HCT116 (cell line): ENCODE measurements at regions not wholly inside any gene's neighbourhood (a gene's known extent, or its start where the extent isn't known, plus 50 kb on each side); places are given as distances from the start of the nearest gene placed in this dataset.

Experiments
- ATAC-seq: fragments of 200-7000 bp; cut with Tn5 transposase; 2 replicates; pipeline ENCODE4 v1.9.1; 2020; ENCODE audit warnings: mild to moderate bottlenecking, moderate library complexity
- BruUV-seq: library from RNA; stranded (reverse); fragments of 400-500 nt; replicated peaks from 2 replicates; lab custom pipeline; 2021; lab: Mats Ljungman, UMichigan
- CTCF ChIA-PET: fragments of 300-600 bp; sonication (Branson Sonifier 250); formaldehyde crosslinking; loops from one replicate; lab custom pipeline; 2021; ENCODE audit warnings: antibody characterized with exemption; lab: Charles Lee
- POLR2A ChIA-PET: fragments of 300-600, 350-600 bp; sonication (Branson Sonifier 250); formaldehyde crosslinking; loops from one replicate; lab custom pipeline; 2021; ENCODE audit warnings: antibody characterized with exemption; lab: Charles Lee
- RAD21 ChIA-PET, 2 experiments: fragments of 300-600 bp; sonication (Branson Sonifier 250); formaldehyde crosslinking; loops; one replicate each; lab custom pipeline; 2023; ENCODE audit warnings: low total read pairs in 2 of 2; ENCODE audit not compliant: uncharacterized antibody in 2 of 2, unreplicated experiment in 2 of 2, low non-redundant PET in 1 of 2; lab: Charles Lee
- DNase-seq: peaks from one replicate; pipeline ENCODE4 v3.0.0-alpha.2; 2010; ENCODE audit warnings: low read depth, low spot score
- H2AFZ ChIP-seq: fragments of 200-600 bp; shearing (Covaris generic), sonication (generic); 2 replicates; pipeline ENCODE4 v1.6.1; 2017; ENCODE audit warnings: low read depth, mixed run types, mixed read lengths, antibody characterized with exemption, low read length; ENCODE audit not compliant: poor library complexity, severe bottlenecking
- H3K27ac ChIP-seq: 2 replicates; pipeline ENCODE4 v1.5.1; 2012; ENCODE audit warnings: low read depth, low read length
- H3K27me3 ChIP-seq: fragments of 200-600 bp; sonication (generic); 2 replicates; pipeline ENCODE4 v1.6.1; 2016; ENCODE audit warnings: mixed run types, low read length, mixed read lengths; ENCODE audit not compliant: insufficient read depth
- H3K36me3 ChIP-seq, 2 experiments: fragments of 200-500 bp in 1 of 2; fragments of 200-600 bp in 1 of 2; sonication (Bioruptor generic) in 1 of 2; sonication (generic) in 1 of 2; 2 replicates each; pipeline versions ENCODE4 v1.5.1 to v1.6.1; 2014 to 2016; ENCODE audit warnings: low read length in 2 of 2, inconsistent platforms in 1 of 2, mixed read lengths in 1 of 2, mixed run types in 1 of 2; ENCODE audit not compliant: insufficient read depth in 2 of 2, control insufficient read depth in 1 of 2
- H3K4me1 ChIP-seq, 2 experiments: fragments of 200-600 bp in 1 of 2; sonication (generic) in 1 of 2; 2 replicates each; pipeline versions ENCODE4 v1.5.1 to v1.6.1; 2012 to 2017; ENCODE audit warnings: low read length in 2 of 2, inconsistent platforms in 1 of 2, mild to moderate bottlenecking in 1 of 2, mixed read lengths in 1 of 2, mixed run types in 1 of 2, moderate library complexity in 1 of 2; ENCODE audit not compliant: insufficient read depth in 2 of 2, control insufficient read depth in 1 of 2
- H3K4me2 ChIP-seq: fragments of 200-600 bp; sonication (generic); 2 replicates; pipeline ENCODE4 v1.6.1; 2017; ENCODE audit warnings: mixed run types, low read length, mixed read lengths
- H3K4me3 ChIP-seq, 2 experiments: fragments of 200-600 bp in 1 of 2; sonication (generic) in 1 of 2; replicated peaks in 1 of 2; 2 replicates each; pipeline ENCODE4 v1.5.1; 2011 to 2016; ENCODE audit warnings: low read length in 2 of 2, control low read depth in 1 of 2, low read depth in 1 of 2, mild to moderate bottlenecking in 1 of 2, mixed read lengths in 1 of 2, mixed run types in 1 of 2
- H3K79me2 ChIP-seq: fragments of 200-600 bp; sonication (generic); 2 replicates; pipeline ENCODE4 v1.6.1; 2017; ENCODE audit warnings: mild to moderate bottlenecking, mixed run types, low read length, moderate library complexity, mixed read lengths; ENCODE audit not compliant: insufficient read depth
- H3K9ac ChIP-seq: fragments of 200-600 bp; sonication (generic); 2 replicates; pipeline ENCODE4 v1.6.1; 2016; ENCODE audit warnings: low read length, mixed read lengths
- H3K9me2 ChIP-seq: fragments of 200-600 bp; sonication (generic), shearing (Covaris generic); 2 replicates; pipeline ENCODE4 v1.6.1; 2017; ENCODE audit warnings: mixed run types, mild to moderate bottlenecking, moderate library complexity; ENCODE audit not compliant: insufficient read depth
- H3K9me3 ChIP-seq, 2 experiments: fragments of 200-500 bp in 1 of 2; fragments of 200-600 bp in 1 of 2; sonication (Bioruptor generic) in 1 of 2; sonication (generic) in 1 of 2; 2 replicates each; pipeline ENCODE4 v1.6.1; 2014 to 2017; ENCODE audit warnings: low read length in 2 of 2, mixed read lengths in 2 of 2, inconsistent platforms in 1 of 2, low read depth in 1 of 2, mild to moderate bottlenecking in 1 of 2, mixed run types in 1 of 2, moderate library complexity in 1 of 2; ENCODE audit not compliant: control insufficient read depth in 1 of 2, insufficient read depth in 1 of 2
- H4K20me1 ChIP-seq: fragments of 200-600 bp; sonication (generic), shearing (Covaris generic); 2 replicates; pipeline ENCODE4 v1.6.1; 2017; ENCODE audit warnings: mixed run types, mild to moderate bottlenecking, moderate library complexity; ENCODE audit not compliant: insufficient read depth
- CBX3 ChIP-seq: IDR thresholded peaks from 2 replicates; pipeline ENCODE4 v1.6.1; 2012; ENCODE audit warnings: low read depth
- CEBPB ChIP-seq: IDR thresholded peaks from 2 replicates; pipeline ENCODE4 v1.6.1; 2012; ENCODE audit warnings: low read depth
- EGR1 ChIP-seq: IDR thresholded peaks from 2 replicates; pipeline ENCODE4 v1.6.1; 2012; ENCODE audit warnings: low read depth
- ELF1 ChIP-seq: IDR thresholded peaks from 2 replicates; pipeline ENCODE4 v1.6.1; 2012; ENCODE audit warnings: low read depth, borderline replicate concordance
- EZH2 ChIP-seq: fragments of 200-600 bp; sonication (generic); IDR thresholded peaks from 2 replicates; pipeline ENCODE4 v1.6.1; 2017; ENCODE audit warnings: antibody characterized with exemption, mixed run types
- FOSL1 ChIP-seq: IDR thresholded peaks from 2 replicates; pipeline ENCODE4 v1.6.1; 2012; ENCODE audit warnings: low read depth
- JUND ChIP-seq: IDR thresholded peaks from 2 replicates; pipeline ENCODE4 v1.6.1; 2012
- POLR2A ChIP-seq: IDR thresholded peaks from 2 replicates; pipeline ENCODE4 v1.7.0; 2011; ENCODE audit warnings: borderline replicate concordance; ENCODE audit not compliant: insufficient read depth, insufficient read length; ENCODE audit errors: extremely low read depth
- POLR2AphosphoS5 ChIP-seq: IDR thresholded peaks from 2 replicates; pipeline ENCODE4 v1.6.1; 2011; ENCODE audit warnings: mild to moderate bottlenecking, low read depth, low read length, moderate library complexity
- RAD21 ChIP-seq: IDR thresholded peaks from 2 replicates; pipeline ENCODE4 v1.6.1; 2012; ENCODE audit warnings: low read depth, mild to moderate bottlenecking
- SIN3A ChIP-seq: IDR thresholded peaks from 2 replicates; pipeline ENCODE4 v1.6.1; 2012; ENCODE audit warnings: low read depth
- SP1 ChIP-seq: IDR thresholded peaks from 2 replicates; pipeline ENCODE4 v1.6.1; 2012; ENCODE audit warnings: low read depth
- TCF7L2 ChIP-seq: IDR thresholded peaks from 2 replicates; pipeline ENCODE4 v1.7.0; 2011; ENCODE audit warnings: borderline replicate concordance, inconsistent platforms; ENCODE audit not compliant: insufficient read depth, insufficient read length; ENCODE audit errors: extremely low read depth
- YY1 ChIP-seq: IDR thresholded peaks from 2 replicates; pipeline ENCODE4 v1.6.1; 2011; ENCODE audit warnings: low read length, low read depth, moderate library complexity, mild to moderate bottlenecking; ENCODE audit not compliant: insufficient replicate concordance; ENCODE audit errors: extremely low read depth
- ZFX ChIP-seq: fragments of 450-650 bp; IDR thresholded peaks from 2 replicates; pipeline ENCODE4 v1.6.1; 2017
- ZNF274 ChIP-seq: fragments of 200-500 bp; sonication (Bioruptor generic); IDR thresholded peaks from 2 replicates; pipeline ENCODE4 v1.6.1; 2014; ENCODE audit warnings: mild to moderate bottlenecking, low read depth, low read length, inconsistent platforms
- intact Hi-C: fragments of 100-400 bp; cut with micrococcal nuclease; formaldehyde crosslinking; loops from 2 replicates; pipeline ENCODE4 v1.10.0; 2022
- TF ChIP-seq, protein P1 (sequence below): IDR thresholded peaks from 2 replicates; pipeline ENCODE4 v1.6.1; 2012
- TF ChIP-seq, protein P2 (sequence below): IDR thresholded peaks from 2 replicates; pipeline ENCODE4 v1.6.1; 2011; ENCODE audit warnings: mild to moderate bottlenecking, low read length, moderate library complexity; ENCODE audit not compliant: insufficient replicate concordance; ENCODE audit errors: extremely low read depth
- TF ChIP-seq, protein P3 (sequence below), 3 experiments: fragments of 200-600 bp in 1 of 3; sonication (generic) in 1 of 3; IDR thresholded peaks in 2 of 3; conservative IDR thresholded peaks in 1 of 3; 2 replicates each; pipeline ENCODE4 v1.5.1; 2012 to 2017; ENCODE audit warnings: low read depth in 2 of 3, low read length in 2 of 3, antibody characterized with exemption in 1 of 3, borderline replicate concordance in 1 of 3, control low read depth in 1 of 3, mild to moderate bottlenecking in 1 of 3, mixed read lengths in 1 of 3, mixed run types in 1 of 3, moderate library complexity in 1 of 3; ENCODE audit not compliant: insufficient read depth in 1 of 3
- TF ChIP-seq, protein P4 (sequence below): IDR thresholded peaks from 2 replicates; pipeline ENCODE4 v1.6.1; 2012; ENCODE audit warnings: low read depth

DNA sequence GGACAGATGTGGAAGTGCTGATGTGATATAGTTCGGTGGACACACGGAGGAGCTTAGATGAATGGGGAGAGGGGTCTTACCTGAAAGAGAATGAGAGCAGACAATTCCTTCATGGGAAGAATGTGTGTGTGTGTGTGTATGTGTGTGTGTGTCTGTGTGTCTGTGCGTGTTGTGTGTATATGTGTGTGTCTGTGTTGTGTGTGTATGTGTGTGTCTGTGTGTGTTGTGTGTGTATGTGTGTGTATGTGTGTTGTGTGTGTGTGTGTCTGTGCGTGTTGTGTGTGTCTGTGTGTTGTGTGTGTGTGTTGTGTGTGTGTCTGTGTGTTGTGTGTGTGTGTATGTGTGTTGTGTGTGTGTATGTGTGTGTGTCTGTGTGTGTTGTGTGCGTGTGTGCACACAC, 104.2 kb downstream of the FAM204A start:
- H3K4me2 ChIP-seq = no peak overlapping the region
- H3K4me1 ChIP-seq = no peaks in the 10 kb centered on the region
- H3K27ac ChIP-seq = no peak overlapping the region
- ATAC-seq (no peak), DNase-seq (no peak)
- H3K36me3 ChIP-seq = no peaks in the 10 kb centered on the region
- TF ChIP-seq ZFX (no peak), POLR2A (no peak), EZH2 (no peak), TCF7L2 (no peak), FOSL1 (no peak), YY1 (no peak), EGR1 (no peak), CEBPB (no peak), ZNF274 (no peak), SIN3A (no peak), RAD21 (no peak), CBX3 (no peak), SP1 (no peak), POLR2AphosphoS5 (no peak), JUND (no peak), ELF1 (no peak)
- TF ChIP-seq, protein P1, sequence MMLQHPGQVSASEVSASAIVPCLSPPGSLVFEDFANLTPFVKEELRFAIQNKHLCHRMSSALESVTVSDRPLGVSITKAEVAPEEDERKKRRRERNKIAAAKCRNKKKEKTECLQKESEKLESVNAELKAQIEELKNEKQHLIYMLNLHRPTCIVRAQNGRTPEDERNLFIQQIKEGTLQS = no peak
- TF ChIP-seq, protein P2, sequence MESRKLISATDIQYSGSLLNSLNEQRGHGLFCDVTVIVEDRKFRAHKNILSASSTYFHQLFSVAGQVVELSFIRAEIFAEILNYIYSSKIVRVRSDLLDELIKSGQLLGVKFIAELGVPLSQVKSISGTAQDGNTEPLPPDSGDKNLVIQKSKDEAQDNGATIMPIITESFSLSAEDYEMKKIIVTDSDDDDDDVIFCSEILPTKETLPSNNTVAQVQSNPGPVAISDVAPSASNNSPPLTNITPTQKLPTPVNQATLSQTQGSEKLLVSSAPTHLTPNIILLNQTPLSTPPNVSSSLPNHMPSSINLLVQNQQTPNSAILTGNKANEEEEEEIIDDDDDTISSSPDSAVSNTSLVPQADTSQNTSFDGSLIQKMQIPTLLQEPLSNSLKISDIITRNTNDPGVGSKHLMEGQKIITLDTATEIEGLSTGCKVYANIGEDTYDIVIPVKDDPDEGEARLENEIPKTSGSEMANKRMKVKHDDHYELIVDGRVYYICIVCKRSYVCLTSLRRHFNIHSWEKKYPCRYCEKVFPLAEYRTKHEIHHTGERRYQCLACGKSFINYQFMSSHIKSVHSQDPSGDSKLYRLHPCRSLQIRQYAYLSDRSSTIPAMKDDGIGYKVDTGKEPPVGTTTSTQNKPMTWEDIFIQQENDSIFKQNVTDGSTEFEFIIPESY = no peak
- TF ChIP-seq, protein P3, sequence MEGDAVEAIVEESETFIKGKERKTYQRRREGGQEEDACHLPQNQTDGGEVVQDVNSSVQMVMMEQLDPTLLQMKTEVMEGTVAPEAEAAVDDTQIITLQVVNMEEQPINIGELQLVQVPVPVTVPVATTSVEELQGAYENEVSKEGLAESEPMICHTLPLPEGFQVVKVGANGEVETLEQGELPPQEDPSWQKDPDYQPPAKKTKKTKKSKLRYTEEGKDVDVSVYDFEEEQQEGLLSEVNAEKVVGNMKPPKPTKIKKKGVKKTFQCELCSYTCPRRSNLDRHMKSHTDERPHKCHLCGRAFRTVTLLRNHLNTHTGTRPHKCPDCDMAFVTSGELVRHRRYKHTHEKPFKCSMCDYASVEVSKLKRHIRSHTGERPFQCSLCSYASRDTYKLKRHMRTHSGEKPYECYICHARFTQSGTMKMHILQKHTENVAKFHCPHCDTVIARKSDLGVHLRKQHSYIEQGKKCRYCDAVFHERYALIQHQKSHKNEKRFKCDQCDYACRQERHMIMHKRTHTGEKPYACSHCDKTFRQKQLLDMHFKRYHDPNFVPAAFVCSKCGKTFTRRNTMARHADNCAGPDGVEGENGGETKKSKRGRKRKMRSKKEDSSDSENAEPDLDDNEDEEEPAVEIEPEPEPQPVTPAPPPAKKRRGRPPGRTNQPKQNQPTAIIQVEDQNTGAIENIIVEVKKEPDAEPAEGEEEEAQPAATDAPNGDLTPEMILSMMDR (IDR thresholded peaks at IDR 0.05 in 2 of 3, conservative IDR thresholded peaks at IDR 0.05 in 1 of 3; ENCODE audit: borderline replicate concordance in 1 of 3, insufficient read depth in 1 of 3, low read depth in 2 of 3, low read length in 2 of 3) = no peak
- TF ChIP-seq, protein P4, sequence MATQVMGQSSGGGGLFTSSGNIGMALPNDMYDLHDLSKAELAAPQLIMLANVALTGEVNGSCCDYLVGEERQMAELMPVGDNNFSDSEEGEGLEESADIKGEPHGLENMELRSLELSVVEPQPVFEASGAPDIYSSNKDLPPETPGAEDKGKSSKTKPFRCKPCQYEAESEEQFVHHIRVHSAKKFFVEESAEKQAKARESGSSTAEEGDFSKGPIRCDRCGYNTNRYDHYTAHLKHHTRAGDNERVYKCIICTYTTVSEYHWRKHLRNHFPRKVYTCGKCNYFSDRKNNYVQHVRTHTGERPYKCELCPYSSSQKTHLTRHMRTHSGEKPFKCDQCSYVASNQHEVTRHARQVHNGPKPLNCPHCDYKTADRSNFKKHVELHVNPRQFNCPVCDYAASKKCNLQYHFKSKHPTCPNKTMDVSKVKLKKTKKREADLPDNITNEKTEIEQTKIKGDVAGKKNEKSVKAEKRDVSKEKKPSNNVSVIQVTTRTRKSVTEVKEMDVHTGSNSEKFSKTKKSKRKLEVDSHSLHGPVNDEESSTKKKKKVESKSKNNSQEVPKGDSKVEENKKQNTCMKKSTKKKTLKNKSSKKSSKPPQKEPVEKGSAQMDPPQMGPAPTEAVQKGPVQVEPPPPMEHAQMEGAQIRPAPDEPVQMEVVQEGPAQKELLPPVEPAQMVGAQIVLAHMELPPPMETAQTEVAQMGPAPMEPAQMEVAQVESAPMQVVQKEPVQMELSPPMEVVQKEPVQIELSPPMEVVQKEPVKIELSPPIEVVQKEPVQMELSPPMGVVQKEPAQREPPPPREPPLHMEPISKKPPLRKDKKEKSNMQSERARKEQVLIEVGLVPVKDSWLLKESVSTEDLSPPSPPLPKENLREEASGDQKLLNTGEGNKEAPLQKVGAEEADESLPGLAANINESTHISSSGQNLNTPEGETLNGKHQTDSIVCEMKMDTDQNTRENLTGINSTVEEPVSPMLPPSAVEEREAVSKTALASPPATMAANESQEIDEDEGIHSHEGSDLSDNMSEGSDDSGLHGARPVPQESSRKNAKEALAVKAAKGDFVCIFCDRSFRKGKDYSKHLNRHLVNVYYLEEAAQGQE = no peak
- TF ChIP-seq, all 23 proteins: peak for 0
- Histone ChIP-seq H3K27me3 (peaks cover 82% of the 10 kb centered on the region), H4K20me1 (no peaks in the 10 kb centered on the region), H3K9ac (no peak overlapping the region), H3K79me2 (no peaks in the 10 kb centered on the region), H3K4me3 (no peak overlapping the region), H2AFZ (no peak overlapping the region), H3K9me3 (no peaks in the 10 kb centered on the region), H3K9me2 (no peaks in the 10 kb centered on the region)
- intact Hi-C loops = no loop called here
- no TSS peak for BruUV-seq
- POLR2A ChIA-PET = no interaction called here
- RAD21 ChIA-PET = no interaction called here
- CTCF ChIA-PET = interaction anchor here (1.2 kb wide), 2 partner anchors 306 to 741 kb away, joined by 3 to 4 read pairs; no protein-coding TSS in a partner anchor
